CD8-positive, alpha-beta memory T cell (primary cell): ENCODE measurements at regions not wholly inside any gene's neighbourhood (a gene's known extent, or its start where the extent isn't known, plus 50 kb on each side); places are given as distances from the start of the nearest gene placed in this dataset.

Experiments used
- CTCF ChIA-PET: fragments of 350-600 bp; sonication (Branson Sonifier 250); formaldehyde crosslinking; loops from one replicate; lab custom pipeline; 2021; ENCODE audit warnings: antibody characterized with exemption; lab: Charles Lee
- POLR2A ChIA-PET: fragments of 350-600 bp; sonication (Branson Sonifier 250); formaldehyde crosslinking; loops from one replicate; lab custom pipeline; 2021; ENCODE audit warnings: antibody characterized with exemption; lab: Charles Lee
- DNase-seq, 5 donors: peaks; one replicate each; pipeline versions ENCODE4 v3.0.0 to v3.0.0-alpha.2; 2020 to 2022; ENCODE audit warnings: mixed read lengths in 1 of 5
- H3K27ac ChIP-seq: one replicate; pipeline ENCODE4 v1.7.0; 2013; ENCODE audit warnings: low read depth, mild to moderate bottlenecking, low read length, moderate library complexity
- H3K27me3 ChIP-seq: 2 replicates; pipeline ENCODE4 v1.7.0; 2013; ENCODE audit warnings: low read length, mild to moderate bottlenecking; ENCODE audit not compliant: insufficient read depth, poor library complexity, severe bottlenecking
- H3K36me3 ChIP-seq: 2 replicates; pipeline ENCODE4 v1.7.0; 2013; ENCODE audit warnings: mild to moderate bottlenecking, low read length, moderate library complexity; ENCODE audit not compliant: insufficient read depth
- H3K4me1 ChIP-seq: 2 replicates; pipeline ENCODE4 v1.7.0; 2013; ENCODE audit warnings: mild to moderate bottlenecking, low read length, moderate library complexity; ENCODE audit not compliant: insufficient read depth
- H3K4me3 ChIP-seq: 2 replicates; pipeline ENCODE4 v1.7.0; 2013; ENCODE audit warnings: mild to moderate bottlenecking, low read length
- H3K9me3 ChIP-seq: 2 replicates; pipeline ENCODE4 v1.7.0; 2013; ENCODE audit warnings: mild to moderate bottlenecking, low read length
- H3K27ac Mint-ChIP-seq, 8 donors: one replicate each; pipeline ENCODE4 v1.8.0; 2020 to 2021; ENCODE audit warnings: mixed read lengths in 8 of 8, mild to moderate bottlenecking in 6 of 8, inconsistent platforms in 3 of 8, moderate library complexity in 3 of 8
- H3K27me3 Mint-ChIP-seq, 2 donors: one replicate each; pipeline ENCODE4 v1.8.0; 2020 to 2021; ENCODE audit warnings: mixed read lengths in 2 of 2, mild to moderate bottlenecking in 1 of 2, moderate library complexity in 1 of 2
- H3K36me3 Mint-ChIP-seq, 3 donors: one replicate each; pipeline ENCODE4 v1.8.0; 2020 to 2021; ENCODE audit warnings: mixed read lengths in 3 of 3, inconsistent platforms in 1 of 3, mild to moderate bottlenecking in 1 of 3
- H3K4me1 Mint-ChIP-seq, 3 donors: one replicate each; pipeline ENCODE4 v1.8.0; 2020 to 2021; ENCODE audit warnings: mixed read lengths in 3 of 3, inconsistent platforms in 1 of 3, mild to moderate bottlenecking in 1 of 3
- H3K4me3 Mint-ChIP-seq, 7 donors: one replicate each; pipeline ENCODE4 v1.8.0; 2020 to 2021; ENCODE audit warnings: mixed read lengths in 7 of 7, mild to moderate bottlenecking in 6 of 7, moderate library complexity in 4 of 7, inconsistent platforms in 2 of 7
- H3K9me3 Mint-ChIP-seq, 5 donors: one replicate each; pipeline ENCODE4 v1.8.0; 2020 to 2022; ENCODE audit warnings: mixed read lengths in 5 of 5, mild to moderate bottlenecking in 3 of 5, moderate library complexity in 2 of 5, inconsistent platforms in 1 of 5

- H3K27me3 Mint-ChIP-seq: no peaks in the 10 kb centered on the region
- peaks cover 0 to 25% (median 4%) of the 10 kb centered on the region in 3 donors for H3K36me3 Mint-ChIP-seq
- ChIA-PET POLR2A (no interaction called here), CTCF (no interaction called here)
- H3K4me1 ChIP-seq: no peaks in the 10 kb centered on the region
- H3K27ac ChIP-seq: no peak overlapping the region
- no peaks in the 10 kb centered on the region for H3K9me3 ChIP-seq
- H3K4me3 ChIP-seq: no peak overlapping the region
- H3K27me3 ChIP-seq: no peaks in the 10 kb centered on the region
- H3K36me3 ChIP-seq: no peaks in the 10 kb centered on the region
- H3K4me3 Mint-ChIP-seq: no peak overlapping the region
- no peaks in the 10 kb centered on the region for H3K4me1 Mint-ChIP-seq
- no peak overlapping the region for H3K27ac Mint-ChIP-seq
- no peak for DNase-seq
- H3K9me3 Mint-ChIP-seq: peaks cover 16 to 19% (median 16%) of the 10 kb centered on the region in 5 donors
These were observed 168.6 kb upstream of the IFNG-AS1 start for GRCh38 chr12:67820694-67821093.

- Histone ChIP-seq H3K4me1 (no peaks in the 10 kb centered on the region), H3K4me3 (no peak overlapping the region), H3K27me3 (no peaks in the 10 kb centered on the region), H3K9me3 (no peaks in the 10 kb centered on the region), H3K27ac (no peak overlapping the region), H3K36me3 (no peaks in the 10 kb centered on the region)
- peaks cover 5 to 9% (median 7%) of the 10 kb centered on the region in 3 donors for H3K4me1 Mint-ChIP-seq
- no peak for DNase-seq
- H3K4me3 Mint-ChIP-seq: no peak overlapping the region
- peaks cover 0 to 4% (median 0%) of the 10 kb centered on the region in 3 donors for H3K36me3 Mint-ChIP-seq
- no peak overlapping the region for H3K27ac Mint-ChIP-seq
- no peaks in the 10 kb centered on the region for H3K27me3 Mint-ChIP-seq
- H3K9me3 Mint-ChIP-seq: no peaks in the 10 kb centered on the region
- POLR2A ChIA-PET: no interaction called here
- CTCF ChIA-PET: no interaction called here
These were observed 166.4 kb upstream of the IFNG-AS1 start for GRCh38 chr12:67822826-67823225.

- Histone ChIP-seq H3K4me1 (no peaks in the 10 kb centered on the region), H3K27ac (no peak overlapping the region), H3K9me3 (no peaks in the 10 kb centered on the region), H3K27me3 (no peaks in the 10 kb centered on the region), H3K4me3 (no peak overlapping the region), H3K36me3 (no peaks in the 10 kb centered on the region)
- Mint-ChIP-seq H3K4me3 (no peak overlapping the region), H3K27ac (peak overlapping the region in 1 of 8 donors; percentile 22), H3K4me1 (peaks cover 16 to 24% (median 22%) of the 10 kb centered on the region in 3 donors), H3K27me3 (no peaks in the 10 kb centered on the region), H3K36me3 (no peaks in the 10 kb centered on the region), H3K9me3 (no peaks in the 10 kb centered on the region)
- ChIA-PET POLR2A (no interaction called here), CTCF (no interaction called here)
- no peak for DNase-seq
These were observed 163.1 kb upstream of the IFNG-AS1 start for GRCh38 chr12:67826148-67826547.

- ChIA-PET POLR2A (no interaction called here), CTCF (interaction anchor here (0.7 kb wide), 1 partner anchor 473 kb away, joined by 3 read pairs; no protein-coding TSS in a partner anchor)
- H3K4me3 Mint-ChIP-seq: peak overlapping the region in 3 of 7 donors; percentile 54 to 71 (median 60)
- Histone ChIP-seq H3K27me3 (no peaks in the 10 kb centered on the region), H3K36me3 (no peaks in the 10 kb centered on the region), H3K9me3 (no peaks in the 10 kb centered on the region), H3K27ac (no peak overlapping the region), H3K4me3 (no peak overlapping the region), H3K4me1 (no peaks in the 10 kb centered on the region)
- H3K27me3 Mint-ChIP-seq: no peaks in the 10 kb centered on the region
- no peaks in the 10 kb centered on the region for H3K36me3 Mint-ChIP-seq
- no peak for DNase-seq
- no peaks in the 10 kb centered on the region for H3K9me3 Mint-ChIP-seq
- H3K27ac Mint-ChIP-seq: peak overlapping the region in 1 of 8 donors; percentile 77
- peaks cover 16 to 24% (median 22%) of the 10 kb centered on the region in 3 donors for H3K4me1 Mint-ChIP-seq
These were observed 162.1 kb upstream of the IFNG-AS1 start for GRCh38 chr12:67826946-67827720.

GRCh38 chr12:67827820-67828383 lies 161.3 kb upstream of the IFNG-AS1 start:
- Histone ChIP-seq H3K9me3 (no peaks in the 10 kb centered on the region), H3K4me1 (no peaks in the 10 kb centered on the region), H3K27me3 (no peaks in the 10 kb centered on the region), H3K4me3 (no peak overlapping the region), H3K27ac (no peak overlapping the region), H3K36me3 (no peaks in the 10 kb centered on the region)
- Mint-ChIP-seq H3K9me3 (no peaks in the 10 kb centered on the region), H3K4me3 (peak overlapping the region; percentile 1 to 73 (median 60)), H3K4me1 (peaks cover 16 to 24% (median 22%) of the 10 kb centered on the region in 3 donors), H3K27me3 (no peaks in the 10 kb centered on the region), H3K27ac (peak overlapping the region in 6 of 8 donors; percentile 3 to 88 (median 64)), H3K36me3 (no peaks in the 10 kb centered on the region)
- ChIA-PET CTCF (interaction anchor here (0.7 kb wide), 1 partner anchor 474 kb away, joined by 3 read pairs; no protein-coding TSS in a partner anchor), POLR2A (no interaction called here)
- DNase-seq: no peak

- no peaks in the 10 kb centered on the region for H3K9me3 Mint-ChIP-seq
These were observed 159.4 kb upstream of the IFNG-AS1 start for GRCh38 chr12:67829896-67830295.

GRCh38 chr12:67832155-67832554 lies 157.1 kb upstream of the IFNG-AS1 start:
- POLR2A ChIA-PET: no interaction called here
- Histone ChIP-seq H3K27ac (no peak overlapping the region), H3K4me1 (no peaks in the 10 kb centered on the region), H3K36me3 (no peaks in the 10 kb centered on the region), H3K4me3 (no peak overlapping the region), H3K9me3 (no peaks in the 10 kb centered on the region), H3K27me3 (no peaks in the 10 kb centered on the region)
- H3K36me3 Mint-ChIP-seq: peaks cover 0 to 4% (median 0%) of the 10 kb centered on the region in 3 donors
- H3K9me3 Mint-ChIP-seq: no peaks in the 10 kb centered on the region
- no peak overlapping the region for H3K4me3 Mint-ChIP-seq
- no peaks in the 10 kb centered on the region for H3K27me3 Mint-ChIP-seq
- DNase-seq: no peak
- H3K27ac Mint-ChIP-seq: no peak overlapping the region
- CTCF ChIA-PET: no interaction called here
- peaks cover 16 to 24% (median 19%) of the 10 kb centered on the region in 3 donors for H3K4me1 Mint-ChIP-seq

More at GRCh38 chr12:67829896-67830295, 159.4 kb upstream of the IFNG-AS1 start:
- Mint-ChIP-seq H3K4me3 (no peak overlapping the region), H3K27ac (no peak overlapping the region), H3K27me3 (no peaks in the 10 kb centered on the region), H3K4me1 (peaks cover 16 to 24% (median 22%) of the 10 kb centered on the region in 3 donors), H3K36me3 (no peaks in the 10 kb centered on the region)
- H3K4me3 ChIP-seq: no peak overlapping the region
- no peaks in the 10 kb centered on the region for H3K36me3 ChIP-seq
- no peak for DNase-seq
- H3K27ac ChIP-seq: no peak overlapping the region
- POLR2A ChIA-PET: interaction anchor here (0.6 kb wide), 1 partner anchor 184 kb away, joined by 4 read pairs; no protein-coding TSS in a partner anchor
- no peaks in the 10 kb centered on the region for H3K4me1 ChIP-seq
- no peaks in the 10 kb centered on the region for H3K9me3 ChIP-seq
- no peaks in the 10 kb centered on the region for H3K27me3 ChIP-seq
- CTCF ChIA-PET: no interaction called here

- H3K27ac Mint-ChIP-seq: no peak overlapping the region
- Histone ChIP-seq H3K27me3 (no peaks in the 10 kb centered on the region), H3K27ac (no peak overlapping the region), H3K9me3 (peaks cover 2% of the 10 kb centered on the region), H3K4me1 (no peaks in the 10 kb centered on the region), H3K36me3 (no peaks in the 10 kb centered on the region), H3K4me3 (no peak overlapping the region)
- H3K27me3 Mint-ChIP-seq: no peaks in the 10 kb centered on the region
- ChIA-PET CTCF (no interaction called here), POLR2A (no interaction called here)
- no peak overlapping the region for H3K4me3 Mint-ChIP-seq
- H3K4me1 Mint-ChIP-seq: peaks cover 4 to 10% (median 5%) of the 10 kb centered on the region in 3 donors
- peaks cover 0 to 17% (median under 1%) of the 10 kb centered on the region in 3 donors for H3K36me3 Mint-ChIP-seq
- H3K9me3 Mint-ChIP-seq: peaks cover under 1 to 13% (median under 1%) of the 10 kb centered on the region in 5 donors
- DNase-seq: no peak
These were observed 155.6 kb upstream of the IFNG-AS1 start for GRCh38 chr12:67833602-67834001.
